RWPE1 (cell line): ENCODE measurements at regions not wholly inside any gene's neighbourhood (a gene's known extent, or its start where the extent isn't known, plus 50 kb on each side); places are given as distances from the start of the nearest gene placed in this dataset.

ENCODE experiments used
- CTCF ChIA-PET: fragments of 350-600 bp; sonication (Branson Sonifier 250); formaldehyde crosslinking; extraction: SDS; loops from one replicate; lab custom pipeline; 2021; lab: Yijun Ruan, JAX
- POLR2A ChIA-PET: fragments of 400-600 bp; formaldehyde crosslinking; extraction: SDS; loops from one replicate; lab custom pipeline; 2020; ENCODE audit warnings: antibody characterized with exemption; ENCODE audit not compliant: low non-redundant PET; lab: Yijun Ruan, JAX
- DNase-seq: peaks from one replicate; pipeline ENCODE4 v3.0.0; 2012; ENCODE audit warnings: low spot score
- H3K27ac ChIP-seq: fragments of 450-650 bp; 2 replicates; pipeline ENCODE4 v1.5.1; 2017
- CTCF ChIP-seq: fragments of 450-650 bp; conservative IDR thresholded peaks from 2 replicates; pipeline ENCODE4 v1.5.1; 2017; ENCODE audit warnings: low read depth, mild to moderate bottlenecking

- CTCF ChIA-PET, result interaction anchor here (0.7 kb wide), 1 partner anchor 331 kb away, joined by 3 read pairs; no protein-coding TSS in a partner anchor
- TF ChIP-seq CTCF, result no peak
- POLR2A ChIA-PET, result no interaction called here
- DNase-seq, result no peak
- H3K27ac ChIP-seq, result no peak overlapping the region
Observed at GRCh38 chr14:31971612-31972011, 105.5 kb upstream of the ARHGAP5 start.

GRCh38 chr14:31977001-31977556 lies 100.0 kb upstream of the ARHGAP5 start:
- ChIA-PET CTCF (no interaction called here), POLR2A (no interaction called here)
- TF ChIP-seq CTCF, result no peak
- H3K27ac ChIP-seq, result no peak overlapping the region
- no peak for DNase-seq

DNA sequence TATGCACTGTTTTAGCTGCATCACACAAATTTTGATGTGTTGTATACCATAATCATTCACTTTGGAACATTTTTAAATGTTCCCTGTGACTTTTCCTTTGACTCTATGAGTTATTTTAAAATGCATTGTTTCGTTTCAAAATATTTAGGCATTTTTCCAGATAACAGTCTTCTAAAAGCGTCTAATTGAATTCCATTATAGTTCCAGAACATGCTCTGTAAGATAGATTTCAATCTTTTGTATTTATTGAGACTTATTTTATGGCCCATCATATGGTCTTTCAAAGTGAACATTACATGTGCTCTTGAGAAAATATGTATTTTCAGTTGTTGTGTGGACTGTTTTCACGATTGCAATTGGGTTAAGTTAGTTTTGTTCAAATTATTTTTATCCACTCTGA lies 98.7 kb upstream of the ARHGAP5 start:
- CTCF ChIA-PET, result no interaction called here
- DNase-seq, result no peak
- no peak for TF ChIP-seq CTCF
- no peak overlapping the region for H3K27ac ChIP-seq
- POLR2A ChIA-PET, result no interaction called here

GRCh38 chr14:31982642-31983041 lies 94.5 kb upstream of the ARHGAP5 start:
- ChIA-PET CTCF (no interaction called here), POLR2A (no interaction called here)

DNA sequence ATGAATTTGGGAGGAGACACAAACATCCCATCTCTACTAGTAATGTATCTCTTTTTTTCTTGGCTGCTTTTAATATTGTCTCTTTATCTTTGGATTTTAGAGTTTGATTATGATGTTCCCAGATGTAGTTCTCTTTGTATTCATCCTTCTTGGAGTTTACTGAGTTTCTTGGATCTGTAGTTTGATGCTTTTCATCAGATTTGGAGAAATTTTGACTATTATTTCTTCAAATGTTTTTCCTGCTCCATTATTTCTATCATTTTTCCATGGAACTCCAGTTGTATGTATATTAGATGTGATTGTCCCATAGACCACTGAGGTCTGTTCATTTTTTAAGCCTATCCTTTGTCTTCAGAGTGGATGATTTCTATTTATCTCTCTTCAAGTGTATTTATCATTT lies 90.7 kb upstream of the ARHGAP5 start:
- DNase-seq, result no peak
- H3K27ac ChIP-seq, result no peak overlapping the region
- POLR2A ChIA-PET, result no interaction called here
- CTCF ChIA-PET, result no interaction called here
- TF ChIP-seq CTCF, result no peak

More at GRCh38 chr14:31982642-31983041, 94.5 kb upstream of the ARHGAP5 start:
- no peak overlapping the region for H3K27ac ChIP-seq
- DNase-seq, result no peak
- TF ChIP-seq CTCF, result no peak

DNA sequence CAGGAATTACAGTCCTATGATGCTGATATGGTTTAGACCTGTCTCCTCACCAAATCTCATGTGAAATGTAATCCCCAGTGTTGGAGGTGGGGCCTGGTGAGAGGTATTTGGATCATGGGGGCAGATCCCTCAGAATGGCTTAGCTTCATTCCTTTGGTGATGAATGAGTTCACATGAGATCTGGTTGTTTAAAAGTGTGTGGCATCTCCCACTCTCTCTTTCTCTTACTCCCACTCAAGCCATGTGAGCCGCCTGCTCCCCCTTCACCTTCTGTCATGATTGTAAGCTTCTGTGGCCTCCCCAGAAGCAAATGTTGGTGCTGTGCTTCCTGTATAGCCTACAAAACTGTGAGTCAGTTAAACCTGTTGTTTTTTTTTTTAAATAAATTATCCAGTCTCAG lies 89.4 kb upstream of the ARHGAP5 start:
- no peak for DNase-seq
- CTCF ChIA-PET, result no interaction called here
- POLR2A ChIA-PET, result no interaction called here
- TF ChIP-seq CTCF, result no peak
- H3K27ac ChIP-seq, result no peak overlapping the region
